ENCODE measurements at regions not wholly inside any gene's neighbourhood (a gene's known extent, or its start where the extent isn't known, plus 50 kb on each side); places are given as distances from the start of the nearest gene placed in this dataset.
"Not testable (repeated sequence)": the region's sequence is repeated elsewhere in the genome, so short reads cannot be mapped to it uniquely, and the experiment has no call there.

GRCh38 chr9:75548871-75549270 lies 341.6 kb upstream of the PCSK5 start:
- no peak for TF ChIP-seq CTCF (IDR thresholded peaks at IDR 0.05; ENCODE audit: borderline replicate concordance, insufficient read depth, low read depth, low read length)
- H3K4me3 ChIP-seq (ENCODE audit: low read depth, low read length) = no peak overlapping the region

- H3K4me3 ChIP-seq (ENCODE audit: low read depth, low read length) = no peak overlapping the region
- TF ChIP-seq CTCF (IDR thresholded peaks at IDR 0.05; ENCODE audit: borderline replicate concordance, insufficient read depth, low read depth, low read length) = no peak
These were observed 338.6 kb upstream of the PCSK5 start for GRCh38 chr9:75551861-75552260.

- TF ChIP-seq CTCF (IDR thresholded peaks at IDR 0.05; ENCODE audit: borderline replicate concordance, insufficient read depth, low read depth, low read length) = no peak
- H3K4me3 ChIP-seq (ENCODE audit: low read depth, low read length) = no peak overlapping the region
These were observed 337.5 kb upstream of the PCSK5 start for GRCh38 chr9:75552941-75553340.

GRCh38 chr9:75566813-75567212 lies 323.7 kb upstream of the PCSK5 start:
- not testable (repeated sequence) for H3K4me3 ChIP-seq (ENCODE audit: low read depth, low read length)

GRCh38 chr9:75570538-75570937 lies 319.9 kb upstream of the PCSK5 start:
- no peak overlapping the region for H3K4me3 ChIP-seq (ENCODE audit: low read depth, low read length)
- no peak for TF ChIP-seq CTCF (IDR thresholded peaks at IDR 0.05; ENCODE audit: borderline replicate concordance, insufficient read depth, low read depth, low read length)

- H3K4me3 ChIP-seq (ENCODE audit: low read depth, low read length) = no peak overlapping the region
- no peak for TF ChIP-seq CTCF (IDR thresholded peaks at IDR 0.05; ENCODE audit: borderline replicate concordance, insufficient read depth, low read depth, low read length)
These were observed 315.9 kb upstream of the PCSK5 start for GRCh38 chr9:75574569-75574968.

- no peak overlapping the region for H3K4me3 ChIP-seq (ENCODE audit: low read depth, low read length)
- no peak for TF ChIP-seq CTCF (IDR thresholded peaks at IDR 0.05; ENCODE audit: borderline replicate concordance, insufficient read depth, low read depth, low read length)
These were observed 307.6 kb upstream of the PCSK5 start for GRCh38 chr9:75582870-75583269.

GRCh38 chr9:75588808-75589207 lies 301.7 kb upstream of the PCSK5 start:
- H3K4me3 ChIP-seq (ENCODE audit: low read depth, low read length) = no peak overlapping the region
- 0 out of 2 replicates have a peak, but pooled peaks have one; percentile 30 for TF ChIP-seq CTCF (IDR thresholded peaks at IDR 0.05; ENCODE audit: borderline replicate concordance, insufficient read depth, low read depth, low read length)

Measured in GM12875 (cell line).